ENCODE measurements at regions not wholly inside any gene's neighbourhood (a gene's known extent, or its start where the extent isn't known, plus 50 kb on each side); places are given as distances from the start of the nearest gene placed in this dataset.
A peak's percentile ranks its signal among the peaks of the same experiment; 100 is the strongest.

DNA sequence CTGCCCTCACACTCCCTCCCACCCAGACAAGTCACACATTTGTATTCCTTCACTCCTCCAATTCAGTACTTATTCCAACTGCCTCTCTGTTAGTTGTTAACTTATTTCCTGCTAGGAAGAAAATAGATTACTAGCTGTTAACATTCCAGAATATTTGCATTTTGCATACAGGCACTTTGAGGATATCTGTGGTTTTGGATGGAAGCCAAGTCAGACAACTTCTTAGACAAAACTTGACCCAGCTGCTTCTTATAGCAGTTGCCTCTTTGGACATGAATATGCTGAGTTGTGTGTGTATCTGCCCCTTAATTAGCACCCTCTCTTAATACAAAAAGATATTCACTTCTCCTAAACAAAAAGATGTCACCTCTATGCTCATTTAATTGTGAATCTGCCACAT lies 1280.6 kb upstream of the ACO1 start:
- DNase-seq (ENCODE audit: low read depth): peak; percentile 90

DNA sequence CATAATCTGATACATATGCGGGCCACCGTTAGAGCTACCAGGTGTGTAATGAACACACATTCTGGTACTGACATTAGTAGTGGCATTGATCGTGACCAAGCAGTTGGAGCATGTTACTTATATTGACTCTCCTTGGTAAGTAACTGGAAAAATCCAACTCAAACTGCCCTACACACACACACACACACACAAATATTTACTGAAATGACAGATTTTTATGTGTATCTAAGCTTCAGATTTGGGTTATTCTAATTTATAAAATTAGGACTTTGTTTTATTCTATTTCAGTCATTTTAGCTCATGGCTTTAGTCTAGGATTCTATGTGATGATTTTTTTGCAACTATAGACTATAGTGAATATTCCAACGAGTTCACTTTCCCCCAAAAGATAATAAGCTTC lies 1280.2 kb upstream of the ACO1 start:
- no peak for DNase-seq (ENCODE audit: low read depth)
- no peak overlapping the region for H3K4me3 ChIP-seq (ENCODE audit: low read depth, low read length)
- TF ChIP-seq, protein P1, sequence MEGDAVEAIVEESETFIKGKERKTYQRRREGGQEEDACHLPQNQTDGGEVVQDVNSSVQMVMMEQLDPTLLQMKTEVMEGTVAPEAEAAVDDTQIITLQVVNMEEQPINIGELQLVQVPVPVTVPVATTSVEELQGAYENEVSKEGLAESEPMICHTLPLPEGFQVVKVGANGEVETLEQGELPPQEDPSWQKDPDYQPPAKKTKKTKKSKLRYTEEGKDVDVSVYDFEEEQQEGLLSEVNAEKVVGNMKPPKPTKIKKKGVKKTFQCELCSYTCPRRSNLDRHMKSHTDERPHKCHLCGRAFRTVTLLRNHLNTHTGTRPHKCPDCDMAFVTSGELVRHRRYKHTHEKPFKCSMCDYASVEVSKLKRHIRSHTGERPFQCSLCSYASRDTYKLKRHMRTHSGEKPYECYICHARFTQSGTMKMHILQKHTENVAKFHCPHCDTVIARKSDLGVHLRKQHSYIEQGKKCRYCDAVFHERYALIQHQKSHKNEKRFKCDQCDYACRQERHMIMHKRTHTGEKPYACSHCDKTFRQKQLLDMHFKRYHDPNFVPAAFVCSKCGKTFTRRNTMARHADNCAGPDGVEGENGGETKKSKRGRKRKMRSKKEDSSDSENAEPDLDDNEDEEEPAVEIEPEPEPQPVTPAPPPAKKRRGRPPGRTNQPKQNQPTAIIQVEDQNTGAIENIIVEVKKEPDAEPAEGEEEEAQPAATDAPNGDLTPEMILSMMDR (conservative IDR thresholded peaks at IDR 0.05; ENCODE audit: low read depth, low read length): no peak

More for the DNA sequence above, 1280.6 kb upstream of the ACO1 start:
- TF ChIP-seq, protein P1 (conservative IDR thresholded peaks at IDR 0.05; ENCODE audit: low read depth, low read length): no peak
- no peak overlapping the region for H3K4me3 ChIP-seq (ENCODE audit: low read depth, low read length)

DNA sequence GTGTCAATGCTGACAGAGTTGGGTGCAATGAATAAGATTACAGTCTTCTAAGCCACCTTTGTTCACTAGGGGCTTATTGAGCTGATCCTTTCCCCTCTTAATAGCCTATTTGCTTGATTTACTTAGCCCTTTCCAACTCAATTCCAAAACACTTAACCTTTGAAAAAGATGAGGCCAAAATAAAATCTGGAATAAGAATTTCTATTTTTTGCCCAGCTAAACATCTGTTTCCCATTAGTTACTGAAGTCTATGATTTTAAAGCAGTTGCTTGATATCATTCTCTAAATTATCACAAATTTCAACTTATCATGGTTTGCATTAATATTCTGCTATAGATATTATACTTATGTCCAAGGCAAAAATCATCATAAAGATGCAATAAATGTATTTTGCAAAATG lies 1272.0 kb upstream of the ACO1 start:
- no peak for DNase-seq (ENCODE audit: low read depth)
- TF ChIP-seq, protein P1 (conservative IDR thresholded peaks at IDR 0.05; ENCODE audit: low read depth, low read length): no peak
- no peak overlapping the region for H3K4me3 ChIP-seq (ENCODE audit: low read depth, low read length)

DNA sequence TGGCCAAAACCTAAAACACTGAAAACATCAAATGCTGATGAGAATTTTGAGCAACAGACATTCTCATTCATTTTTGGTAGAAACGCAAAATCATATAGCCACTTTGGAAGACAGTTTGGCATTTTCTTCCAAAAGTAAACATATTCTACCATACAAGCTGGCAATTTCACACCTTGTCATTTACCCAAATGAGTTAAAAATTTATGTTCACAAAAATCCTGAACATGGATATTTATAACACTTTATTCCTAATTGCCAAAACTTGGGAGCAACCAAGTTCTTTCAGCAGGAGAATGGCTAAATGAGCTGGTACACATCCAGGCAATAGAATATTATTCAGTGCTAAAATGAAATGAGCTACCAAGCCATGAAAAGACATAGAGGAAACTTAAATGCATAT lies 1270.1 kb upstream of the ACO1 start:
- TF ChIP-seq, protein P1 (conservative IDR thresholded peaks at IDR 0.05; ENCODE audit: low read depth, low read length): no peak
- no peak overlapping the region for H3K4me3 ChIP-seq (ENCODE audit: low read depth, low read length)
- DNase-seq (ENCODE audit: low read depth): no peak

DNA sequence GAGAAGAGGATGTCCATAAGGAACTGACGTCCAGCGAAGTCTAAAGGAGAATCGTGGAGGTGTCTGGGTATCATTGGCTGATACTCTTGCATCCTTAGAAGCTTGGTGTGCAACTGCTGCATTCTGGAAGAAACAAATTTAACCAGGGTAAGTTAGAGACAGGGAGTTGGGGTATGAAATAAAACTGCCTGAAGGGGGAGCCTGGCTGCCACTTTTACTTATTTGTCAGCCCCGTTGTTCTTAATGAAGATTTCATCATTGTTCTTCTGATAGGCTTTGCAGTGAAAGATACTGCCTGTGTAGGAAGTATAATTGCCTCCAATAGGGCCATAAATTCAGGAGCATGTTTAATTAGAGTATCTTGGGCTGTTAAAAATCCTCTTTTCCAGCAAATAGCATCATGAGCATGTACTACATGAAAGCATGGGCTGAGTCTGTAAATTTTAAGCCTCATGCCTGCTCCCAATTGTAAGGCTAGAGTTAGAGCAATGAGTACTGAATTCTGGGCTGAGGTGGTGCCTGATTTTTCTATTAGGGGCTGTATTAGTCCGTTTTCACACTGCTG lies 1264.5 kb upstream of the ACO1 start:
- DNase-seq (ENCODE audit: low read depth): peak; percentile 85
- H3K4me3 ChIP-seq (ENCODE audit: low read depth, low read length): no peak overlapping the region
- TF ChIP-seq, protein P1 (conservative IDR thresholded peaks at IDR 0.05; ENCODE audit: low read depth, low read length): peak; percentile 85

DNA sequence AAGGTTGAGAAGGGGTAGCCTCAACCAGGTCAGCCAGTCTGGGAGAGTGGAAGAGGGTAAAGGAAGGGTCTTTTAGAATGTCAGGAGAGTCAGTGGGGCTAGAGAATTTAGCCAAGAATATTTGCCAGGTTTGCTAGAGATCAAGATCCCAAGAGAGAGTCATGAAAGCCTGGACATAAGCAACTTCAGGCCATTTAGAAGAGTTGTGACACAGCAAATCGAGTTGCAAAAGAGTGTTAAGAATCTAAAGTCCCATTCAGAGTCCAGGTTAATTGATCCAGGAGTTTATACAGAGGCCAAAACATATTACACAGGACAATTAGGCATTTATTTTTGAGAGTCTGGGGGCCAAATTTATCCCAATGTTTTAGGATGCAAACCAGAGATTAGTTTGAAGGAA lies 1260.1 kb upstream of the ACO1 start:
- no peak overlapping the region for H3K4me3 ChIP-seq (ENCODE audit: low read depth, low read length)
- TF ChIP-seq, protein P1 (conservative IDR thresholded peaks at IDR 0.05; ENCODE audit: low read depth, low read length): no peak
- no peak for DNase-seq (ENCODE audit: low read depth)

DNA sequence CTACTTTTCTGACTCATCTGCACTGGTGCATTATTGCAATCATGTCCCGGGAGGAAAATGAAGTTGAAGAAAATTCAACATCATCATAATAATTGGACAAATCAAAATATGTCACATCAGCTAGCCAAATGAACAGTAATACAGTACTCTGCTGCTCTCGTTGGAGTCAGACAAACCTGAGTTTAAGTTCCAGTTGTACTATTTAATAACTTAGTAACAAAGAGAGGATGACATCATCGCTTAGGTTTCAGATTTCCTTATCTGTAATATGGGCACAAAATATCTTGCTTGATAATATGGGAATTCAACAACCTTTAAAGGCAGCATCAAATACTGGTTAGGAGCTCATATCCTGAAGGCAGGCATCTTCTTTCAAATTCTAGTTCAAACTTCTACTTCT lies 1248.9 kb upstream of the ACO1 start:
- peak; percentile 56 for DNase-seq (ENCODE audit: low read depth)
- TF ChIP-seq, protein P1 (conservative IDR thresholded peaks at IDR 0.05; ENCODE audit: low read depth, low read length): no peak
- no peak overlapping the region for H3K4me3 ChIP-seq (ENCODE audit: low read depth, low read length)

Data from choroid plexus epithelial cell (primary cell).